Subcutaneous abdominal adipose tissue (tissue), 5 donors: ENCODE measurements at regions not wholly inside any gene's neighbourhood (a gene's known extent, or its start where the extent isn't known, plus 50 kb on each side); places are given as distances from the start of the nearest gene placed in this dataset.

Experiments used
- H3K27ac ChIP-seq: one replicate; pipeline ENCODE4 v1.7.0; 2013; ENCODE audit warnings: low read depth, mild to moderate bottlenecking, inconsistent platforms, low read length, moderate library complexity
- H3K27me3 ChIP-seq, 5 donors: one replicate each; pipeline ENCODE4 v1.7.0; 2013; ENCODE audit warnings: low read length in 5 of 5, inconsistent platforms in 1 of 5; ENCODE audit not compliant: control insufficient read depth in 5 of 5, insufficient read depth in 4 of 5
- H3K36me3 ChIP-seq, 5 donors: one replicate each; pipeline ENCODE4 v1.7.0; 2013; ENCODE audit warnings: low read length in 5 of 5; ENCODE audit not compliant: control insufficient read depth in 5 of 5, insufficient read depth in 5 of 5
- H3K4me1 ChIP-seq, 5 donors: one replicate each; pipeline ENCODE4 v1.7.0; 2013; ENCODE audit warnings: low read length in 5 of 5, mild to moderate bottlenecking in 3 of 5, moderate library complexity in 1 of 5; ENCODE audit not compliant: control insufficient read depth in 5 of 5, insufficient read depth in 5 of 5
- H3K4me3 ChIP-seq, 5 donors: one replicate each; pipeline ENCODE4 v1.7.0; 2013; ENCODE audit warnings: low read length in 5 of 5, low read depth in 1 of 5
- H3K9ac ChIP-seq, 5 donors: one replicate each; pipeline ENCODE4 v1.7.0; 2013; ENCODE audit warnings: low read length in 5 of 5, mild to moderate bottlenecking in 4 of 5, moderate library complexity in 3 of 5
- H3K9me3 ChIP-seq, 5 donors: one replicate each; pipeline ENCODE4 v1.7.0; 2013; ENCODE audit warnings: low read length in 5 of 5; ENCODE audit not compliant: control insufficient read depth in 5 of 5
- donor health status: healthy.
- donor health status: healthy.
- donor health status: healthy.
- donor health status: healthy.
- donor health status: healthy.

GRCh38 chr5:29882036-29882435, 1311.5 kb upstream of the CDH6 start:
- Histone ChIP-seq H3K27ac (no peak overlapping the region), H3K27me3 (no peaks in the 10 kb centered on the region), H3K36me3 (no peaks in the 10 kb centered on the region), H3K9me3 (no peaks in the 10 kb centered on the region), H3K4me1 (no peaks in the 10 kb centered on the region), H3K9ac (no peak overlapping the region), H3K4me3 (no peak overlapping the region)

GRCh38 chr5:29879401-29879800, 1314.1 kb upstream of the CDH6 start:
- H3K27ac ChIP-seq: no peak overlapping the region
- no peak overlapping the region for H3K4me3 ChIP-seq
- H3K27me3 ChIP-seq: no peaks in the 10 kb centered on the region
- no peaks in the 10 kb centered on the region for H3K36me3 ChIP-seq
- peaks cover 0 to 4% (median 0%) of the 10 kb centered on the region in 5 donors for H3K9me3 ChIP-seq
- no peak overlapping the region for H3K9ac ChIP-seq
- H3K4me1 ChIP-seq: no peaks in the 10 kb centered on the region

- Histone ChIP-seq H3K9me3 (peaks cover 0 to 4% (median 0%) of the 10 kb centered on the region in 5 donors), H3K36me3 (no peaks in the 10 kb centered on the region), H3K4me3 (no peak overlapping the region), H3K27ac (no peak overlapping the region), H3K9ac (no peak overlapping the region), H3K27me3 (no peaks in the 10 kb centered on the region), H3K4me1 (no peaks in the 10 kb centered on the region)
Measured at GRCh38 chr5:29878599-29878998, 1314.9 kb upstream of the CDH6 start.

GRCh38 chr5:29867155-29867554, 1326.3 kb upstream of the CDH6 start:
- H3K9ac ChIP-seq: no peak overlapping the region
- no peaks in the 10 kb centered on the region for H3K9me3 ChIP-seq
- H3K27me3 ChIP-seq: no peaks in the 10 kb centered on the region
- H3K4me1 ChIP-seq: no peaks in the 10 kb centered on the region
- H3K27ac ChIP-seq: no peak overlapping the region
- H3K4me3 ChIP-seq: no peak overlapping the region
- H3K36me3 ChIP-seq: no peaks in the 10 kb centered on the region

GRCh38 chr5:29853711-29854220, 1339.7 kb upstream of the CDH6 start:
- Histone ChIP-seq H3K9me3 (peaks cover 0 to 11% (median 4%) of the 10 kb centered on the region in 5 donors), H3K4me3 (no peak overlapping the region), H3K4me1 (no peaks in the 10 kb centered on the region), H3K27ac (no peak overlapping the region), H3K9ac (no peak overlapping the region), H3K36me3 (no peaks in the 10 kb centered on the region), H3K27me3 (no peaks in the 10 kb centered on the region)

GRCh38 chr5:29852329-29852728, 1341.2 kb upstream of the CDH6 start:
- H3K27me3 ChIP-seq: no peaks in the 10 kb centered on the region

GRCh38 chr5:29845206-29845605, 1348.3 kb upstream of the CDH6 start:
- H3K4me1 ChIP-seq: no peaks in the 10 kb centered on the region
- H3K4me3 ChIP-seq: no peak overlapping the region
- no peak overlapping the region for H3K27ac ChIP-seq
- H3K36me3 ChIP-seq: no peaks in the 10 kb centered on the region
- H3K27me3 ChIP-seq: no peaks in the 10 kb centered on the region
- no peak overlapping the region for H3K9ac ChIP-seq
- H3K9me3 ChIP-seq: peaks cover 0 to 7% (median 4%) of the 10 kb centered on the region in 5 donors

More at GRCh38 chr5:29852329-29852728, 1341.2 kb upstream of the CDH6 start:
- no peaks in the 10 kb centered on the region for H3K36me3 ChIP-seq
- H3K4me3 ChIP-seq: no peak overlapping the region
- H3K9ac ChIP-seq: no peak overlapping the region
- H3K9me3 ChIP-seq: peaks cover 0 to 11% (median 4%) of the 10 kb centered on the region in 5 donors
- H3K27ac ChIP-seq: no peak overlapping the region
- no peaks in the 10 kb centered on the region for H3K4me1 ChIP-seq

- no peak overlapping the region for H3K9ac ChIP-seq
- no peak overlapping the region for H3K27ac ChIP-seq
- H3K36me3 ChIP-seq: no peaks in the 10 kb centered on the region
- no peaks in the 10 kb centered on the region for H3K4me1 ChIP-seq
- no peaks in the 10 kb centered on the region for H3K9me3 ChIP-seq
- H3K4me3 ChIP-seq: no peak overlapping the region
- no peaks in the 10 kb centered on the region for H3K27me3 ChIP-seq
Measured at GRCh38 chr5:29833394-29833793, 1360.1 kb upstream of the CDH6 start.

GRCh38 chr5:29822521-29822920, 1371.0 kb upstream of the CDH6 start:
- no peaks in the 10 kb centered on the region for H3K36me3 ChIP-seq
- no peaks in the 10 kb centered on the region for H3K4me1 ChIP-seq
- no peaks in the 10 kb centered on the region for H3K27me3 ChIP-seq
- no peak overlapping the region for H3K27ac ChIP-seq
- no peak overlapping the region for H3K4me3 ChIP-seq
- no peak overlapping the region for H3K9ac ChIP-seq
- no peaks in the 10 kb centered on the region for H3K9me3 ChIP-seq

GRCh38 chr5:29811914-29812679, 1381.4 kb upstream of the CDH6 start:
- no peak overlapping the region for H3K4me3 ChIP-seq
- H3K4me1 ChIP-seq: no peaks in the 10 kb centered on the region
- no peak overlapping the region for H3K27ac ChIP-seq
- no peak overlapping the region for H3K9ac ChIP-seq
- peaks cover 0 to 3% (median 0%) of the 10 kb centered on the region in 5 donors for H3K9me3 ChIP-seq
- no peaks in the 10 kb centered on the region for H3K36me3 ChIP-seq
- no peaks in the 10 kb centered on the region for H3K27me3 ChIP-seq
